ENCODE measurements at regions not wholly inside any gene's neighbourhood (a gene's known extent, or its start where the extent isn't known, plus 50 kb on each side); places are given as distances from the start of the nearest gene placed in this dataset.
"Not testable (repeated sequence)": the region's sequence is repeated elsewhere in the genome, so short reads cannot be mapped to it uniquely, and the experiment has no call there.

- no peak for DNase-seq
Observed at GRCh38 chr3:159401069-159401468, 587.6 kb upstream of the IL12A start.

DNA sequence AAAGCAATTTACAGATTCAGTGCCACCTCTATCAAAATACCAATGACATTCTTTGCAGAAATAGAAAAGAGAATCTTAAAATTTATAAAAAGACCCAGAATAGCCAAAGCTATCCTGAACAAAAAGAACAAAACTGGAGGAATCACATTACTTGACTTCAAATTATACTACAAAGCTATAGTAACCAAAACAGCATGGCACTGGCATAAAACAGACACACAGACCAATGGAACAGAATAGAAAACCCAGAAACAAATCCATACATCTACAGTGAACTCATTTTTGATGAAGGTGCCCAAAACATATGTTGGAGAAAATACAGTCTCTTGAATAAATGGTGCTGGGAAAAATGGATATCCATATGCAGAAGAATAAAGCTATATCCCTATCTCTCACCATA is 578.9 kb upstream of the IL12A start:
- DNase-seq = not testable (repeated sequence)

DNA sequence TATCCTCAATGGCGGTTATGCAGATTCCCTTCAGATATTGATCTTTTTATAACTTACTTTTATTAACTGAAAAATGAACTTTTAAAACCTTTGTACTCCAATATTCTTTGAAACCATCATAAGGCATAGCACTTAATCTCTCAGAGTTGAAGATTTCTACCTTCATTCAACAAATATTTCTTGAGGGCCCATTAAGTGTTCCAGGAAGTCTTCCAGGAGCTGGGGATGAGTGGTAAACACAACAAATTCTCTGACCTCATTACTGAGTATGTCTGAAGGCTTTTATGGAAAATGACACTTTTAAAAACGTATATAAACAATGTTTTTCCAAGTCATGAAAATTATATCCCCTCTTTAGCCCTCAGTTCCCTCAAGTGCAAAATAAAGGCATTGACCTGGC is 575.3 kb upstream of the IL12A start:
- DNase-seq = no peak

DNA sequence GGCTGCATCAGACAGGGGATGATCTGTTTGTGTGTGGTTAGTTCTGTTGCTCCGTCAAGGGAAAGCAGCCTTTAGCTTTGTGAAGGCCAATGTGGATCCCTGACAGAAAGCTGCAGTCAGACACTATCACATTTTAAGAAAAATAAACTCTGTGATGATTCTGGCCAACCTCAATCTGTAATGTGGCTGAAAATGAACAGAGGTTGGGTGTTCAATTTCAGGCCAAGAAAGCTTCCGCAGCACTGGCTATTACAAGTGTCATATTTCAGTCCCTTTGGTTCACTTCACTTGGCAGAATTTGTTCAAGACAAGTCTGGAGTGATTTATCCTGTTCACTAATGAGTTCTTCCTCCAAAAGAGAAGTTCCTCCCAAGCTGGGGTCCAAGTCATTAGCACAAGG is 571.8 kb upstream of the IL12A start:
- DNase-seq = no peak

GRCh38 chr3:159417761-159418160 is 570.9 kb upstream of the IL12A start:
- DNase-seq = no peak

- no peak for DNase-seq
Observed at GRCh38 chr3:159418571-159419526, 569.8 kb upstream of the IL12A start.

DNA sequence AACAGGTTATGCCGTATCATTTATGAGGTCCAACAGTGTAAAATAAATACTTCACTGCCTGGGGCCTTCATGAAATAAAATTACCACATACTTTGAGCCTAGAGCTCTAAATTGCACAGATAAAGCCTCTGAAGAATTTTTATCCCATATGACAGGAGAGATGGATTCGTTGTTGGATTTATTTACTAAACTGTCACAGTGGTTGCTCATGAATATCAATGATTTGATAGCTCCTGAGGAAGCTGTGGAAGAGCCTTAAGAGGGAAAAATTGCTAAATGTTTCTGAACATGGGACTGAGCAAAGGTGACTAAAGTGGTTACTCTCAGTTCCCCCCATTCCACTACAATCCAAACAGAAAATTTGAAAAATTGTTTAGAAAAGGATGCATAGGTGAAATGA is 558.9 kb upstream of the IL12A start:
- DNase-seq = no peak

GRCh38 chr3:159432682-159433340 is 555.8 kb upstream of the IL12A start:
- DNase-seq = no peak

DNA sequence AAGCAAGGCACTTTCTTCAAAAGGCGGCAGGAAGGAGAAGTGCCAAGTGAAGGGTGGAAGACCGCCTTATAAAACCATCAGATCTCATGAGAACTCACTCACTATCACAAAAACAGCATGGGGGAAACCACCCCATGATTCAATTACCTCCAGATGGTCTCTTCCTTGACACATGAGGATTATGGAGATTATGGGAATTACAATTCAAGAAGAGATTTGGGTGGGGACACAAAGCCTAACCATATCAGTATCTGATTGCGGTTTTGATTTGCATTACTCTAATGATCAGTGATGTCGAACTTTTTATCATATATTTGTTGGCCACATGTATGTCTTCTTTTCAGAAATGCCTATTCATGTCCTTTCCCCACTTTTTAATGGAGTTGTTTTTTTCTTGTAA is 549.3 kb upstream of the IL12A start:
- no peak for DNase-seq

DNA sequence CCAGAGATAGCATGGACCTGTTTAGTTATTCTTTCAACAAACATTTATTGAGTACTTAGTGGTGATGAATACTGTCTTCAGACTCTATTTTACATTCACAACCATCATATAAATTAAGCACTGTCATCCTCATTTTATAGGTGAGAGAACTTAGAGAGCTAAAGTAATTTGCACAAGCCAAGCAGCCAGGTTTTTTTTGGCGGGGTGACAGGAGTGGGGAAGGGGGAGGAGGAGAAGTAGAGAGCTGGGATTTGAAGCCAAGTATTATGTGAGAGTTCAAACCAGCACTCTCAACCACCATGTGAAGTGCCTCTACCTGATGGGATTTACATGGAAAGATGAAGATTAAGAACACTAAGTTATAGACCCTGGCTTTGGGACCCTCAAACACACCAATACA is 547.4 kb upstream of the IL12A start:
- DNase-seq = no peak

DNA sequence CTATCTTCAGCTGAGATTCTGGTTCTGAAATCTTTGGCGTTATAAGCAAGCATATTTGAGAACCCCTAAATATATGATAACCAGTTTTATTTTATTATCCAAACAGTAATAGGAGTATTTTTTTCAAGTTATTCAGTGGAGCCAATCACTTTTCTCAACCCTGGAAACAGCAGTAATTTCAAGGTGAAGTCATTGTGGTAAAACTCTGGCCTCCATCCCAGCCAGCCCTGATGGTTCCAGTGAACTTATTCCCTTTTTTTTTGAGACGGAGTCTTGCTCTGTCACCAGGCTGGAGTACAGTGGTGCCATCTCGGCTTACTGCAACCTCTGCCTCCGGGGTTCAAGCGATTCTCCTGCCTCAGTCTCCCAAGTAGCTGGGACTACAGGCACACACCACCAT is 545.4 kb upstream of the IL12A start:
- DNase-seq = no peak

DNA sequence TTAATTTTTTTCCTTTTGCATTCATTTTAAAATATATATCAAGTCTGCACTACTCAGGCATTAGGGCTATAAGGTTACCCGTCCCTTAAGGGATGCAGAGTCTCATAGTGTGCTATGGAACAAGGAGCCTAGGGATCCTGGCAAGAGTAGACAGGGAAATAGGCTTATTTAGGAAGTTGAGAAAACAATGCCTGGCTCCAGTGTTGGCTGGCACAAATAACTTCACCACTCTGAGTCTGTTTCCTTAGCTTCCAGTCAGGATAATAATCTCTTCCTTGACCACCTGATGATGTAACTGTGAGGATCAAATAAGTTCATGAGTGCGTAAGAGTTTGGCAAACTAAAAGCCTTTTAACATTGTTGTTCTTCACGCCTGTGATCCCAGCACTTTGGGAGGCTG is 540.8 kb upstream of the IL12A start:
- DNase-seq = no peak

GRCh38 chr3:159448902-159449301 is 539.7 kb upstream of the IL12A start:
- no peak for DNase-seq

GRCh38 chr3:159451067-159451466 is 537.6 kb upstream of the IL12A start:
- DNase-seq = no peak

- no peak for DNase-seq
Observed at GRCh38 chr3:159451482-159451881, 537.2 kb upstream of the IL12A start.

DNA sequence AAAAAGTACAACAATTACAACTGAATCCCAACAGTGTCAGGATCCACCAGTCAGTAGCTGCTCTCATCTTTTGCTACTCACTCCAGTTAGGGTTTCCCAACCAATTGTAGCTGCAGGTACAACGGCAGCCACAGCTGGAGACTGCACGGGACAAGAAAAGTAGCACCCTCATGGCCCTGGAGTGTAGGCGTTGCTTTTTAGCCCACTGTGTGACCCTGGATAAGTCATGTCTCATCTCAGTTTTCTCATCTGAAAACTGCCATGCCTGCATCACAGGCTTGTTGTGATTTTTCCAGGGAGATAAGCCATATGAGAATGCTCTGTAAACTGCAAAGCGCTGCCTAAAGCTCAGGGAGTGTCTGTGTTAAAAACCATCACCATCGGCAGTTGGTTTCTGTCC is 535.6 kb upstream of the IL12A start:
- no peak for DNase-seq

DNA sequence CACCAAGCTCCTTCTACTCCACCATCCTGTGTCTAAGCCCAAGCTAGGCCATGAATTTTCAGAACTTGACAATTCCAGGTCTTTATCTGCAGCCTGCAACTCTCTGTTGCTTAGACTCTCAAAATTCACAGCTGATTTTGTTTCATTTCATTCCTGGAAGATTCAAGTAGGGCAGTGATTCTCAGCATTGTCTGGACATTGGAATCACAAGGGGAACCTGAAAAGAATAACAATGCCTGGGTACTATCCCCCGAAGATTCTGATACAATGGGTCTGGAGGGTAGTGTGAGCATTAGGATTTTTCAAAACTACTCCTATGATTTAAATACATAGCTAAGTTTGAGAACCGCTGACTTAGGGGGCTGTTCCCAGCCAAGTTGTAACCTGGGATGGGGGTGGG is 534.7 kb upstream of the IL12A start:
- no peak for DNase-seq

DNA sequence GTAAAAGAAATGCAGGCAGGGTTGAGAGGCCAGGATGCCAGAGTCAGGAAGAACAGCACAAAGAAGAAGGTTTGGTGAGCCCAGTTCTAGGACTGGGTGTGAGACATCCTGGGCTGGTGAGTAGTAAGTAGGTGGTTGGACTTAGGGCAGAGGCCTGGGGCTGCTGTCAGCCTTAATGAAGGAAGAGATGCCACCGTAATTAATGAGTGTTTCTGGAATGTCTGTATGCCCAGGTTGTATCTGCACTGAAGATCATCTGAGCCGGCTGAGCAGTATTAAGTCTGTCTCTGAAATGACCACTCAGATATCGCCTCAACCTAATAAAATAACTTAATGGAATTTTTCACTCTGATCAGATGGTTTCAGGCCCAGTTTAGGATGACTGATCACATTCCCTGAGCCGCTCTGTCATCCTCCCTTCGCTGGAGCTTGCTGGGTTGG is 532.9 kb upstream of the IL12A start:
- no peak for DNase-seq

DNA sequence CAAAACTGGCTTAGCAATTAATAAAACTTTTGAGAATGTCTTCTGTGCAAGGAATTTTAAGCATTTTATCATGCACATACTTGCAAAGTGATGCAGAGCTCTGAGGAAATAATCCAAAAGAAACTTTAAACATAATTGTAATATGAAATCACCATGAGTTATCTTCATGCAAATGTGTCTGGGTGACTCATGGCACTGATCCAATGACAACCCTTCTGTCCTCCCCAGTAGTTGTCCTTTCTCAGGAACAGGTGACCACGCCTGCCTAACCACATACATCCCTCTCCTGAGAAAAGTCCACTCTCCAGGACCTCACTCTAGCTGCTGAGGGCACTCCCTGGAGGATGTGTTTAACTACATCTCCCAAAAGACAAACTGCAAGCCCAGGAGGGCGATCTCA is 530.6 kb upstream of the IL12A start:
- DNase-seq = no peak

- DNase-seq = no peak
Observed at GRCh38 chr3:159458982-159459381, 529.7 kb upstream of the IL12A start.

DNA sequence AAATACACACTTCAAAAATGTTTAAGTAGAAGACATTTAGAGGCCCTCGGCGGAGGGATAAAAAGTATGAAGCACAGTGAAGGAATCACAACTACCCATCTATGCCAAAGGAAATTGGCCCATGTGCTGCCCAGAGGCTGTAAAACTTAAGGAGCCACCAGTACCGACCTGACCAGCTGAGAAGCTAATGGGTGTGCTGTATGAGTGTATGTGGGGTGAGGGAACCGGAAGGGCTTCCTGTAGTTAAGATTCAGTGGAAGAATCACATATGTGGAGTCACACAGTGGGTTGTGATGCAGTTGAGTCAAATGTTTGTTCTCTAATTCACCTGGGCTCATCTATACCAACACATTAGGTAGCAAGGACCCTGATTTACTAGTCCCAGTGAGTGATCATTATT is 516.0 kb upstream of the IL12A start:
- DNase-seq = no peak

GRCh38 chr3:159473206-159473605 is 515.4 kb upstream of the IL12A start:
- DNase-seq = no peak

- no peak for DNase-seq
Observed at GRCh38 chr3:159480046-159480445, 508.6 kb upstream of the IL12A start.

DNA sequence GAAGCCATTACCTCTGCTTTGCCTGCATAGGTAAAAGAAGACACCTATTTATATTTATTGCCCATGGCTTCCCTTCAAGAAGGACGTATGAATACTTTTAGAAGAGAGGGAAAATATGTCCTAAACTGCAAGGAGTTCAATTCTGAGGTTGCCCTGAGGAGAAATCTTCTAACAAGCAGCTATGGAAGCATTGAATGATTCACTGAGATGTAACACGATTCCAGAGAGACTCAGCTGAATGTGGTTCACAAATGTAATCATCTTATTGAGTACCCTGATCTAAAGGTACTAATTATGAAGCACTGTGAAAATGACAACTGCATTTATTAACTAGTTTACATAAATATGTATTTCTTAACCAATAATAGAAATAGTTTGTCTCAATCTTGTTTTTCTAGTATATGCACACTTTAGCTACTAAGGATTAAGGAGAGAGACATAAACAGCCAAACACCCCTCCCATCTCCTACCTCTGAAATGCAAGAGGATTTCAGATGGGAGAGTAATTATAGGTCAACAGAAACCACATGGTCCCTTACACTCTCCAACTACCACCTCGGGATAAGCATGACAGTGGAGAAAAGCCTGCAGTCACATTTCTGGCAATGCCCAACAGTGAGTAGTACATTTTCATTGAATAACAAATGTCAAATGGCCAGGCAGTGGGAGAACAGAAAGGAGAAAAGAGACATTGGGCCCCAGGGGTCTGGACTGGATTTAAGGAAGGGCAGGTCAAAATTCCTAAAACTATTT is 506.2 kb upstream of the IL12A start:
- no peak for DNase-seq
